ENCODE measurements at regions not wholly inside any gene's neighbourhood (a gene's known extent, or its start where the extent isn't known, plus 50 kb on each side); places are given as distances from the start of the nearest gene placed in this dataset.

GRCh38 chr11:26847977-26848376 lies 126.1 kb upstream of the SLC5A12 start:
- Histone ChIP-seq H3K4me3 (ENCODE audit: low read depth in 1 of 2, low read length in 2 of 2) (no peak overlapping the region), H3K27me3 (ENCODE audit: control insufficient read depth in 1 of 2, insufficient read depth in 2 of 2, low read length in 2 of 2) (no peaks in the 10 kb centered on the region), H3K9me3 (ENCODE audit: control insufficient read depth in 2 of 2, insufficient read depth in 1 of 2, low read depth in 1 of 2, low read length in 1 of 2) (no peaks in the 10 kb centered on the region), H3K36me3 (ENCODE audit: control insufficient read depth in 2 of 2, insufficient read depth in 2 of 2, low read length in 1 of 2) (no peaks in the 10 kb centered on the region), H3K4me1 (ENCODE audit: control insufficient read depth in 2 of 2, insufficient read depth in 2 of 2, low read length in 1 of 2) (no peaks in the 10 kb centered on the region), H3K27ac (ENCODE audit: low read depth in 2 of 2, low read length in 1 of 2) (no peak overlapping the region)
- 44 to 45% methylated on average over 1 of the region's 1 CpG for WGBS, 2 donors

- Histone ChIP-seq H3K27ac (ENCODE audit: low read depth in 2 of 2, low read length in 1 of 2) (no peak overlapping the region), H3K27me3 (ENCODE audit: control insufficient read depth in 1 of 2, insufficient read depth in 2 of 2, low read length in 2 of 2) (no peaks in the 10 kb centered on the region), H3K9me3 (ENCODE audit: control insufficient read depth in 2 of 2, insufficient read depth in 1 of 2, low read depth in 1 of 2, low read length in 1 of 2) (no peaks in the 10 kb centered on the region), H3K4me1 (ENCODE audit: control insufficient read depth in 2 of 2, insufficient read depth in 2 of 2, low read length in 1 of 2) (no peaks in the 10 kb centered on the region), H3K4me3 (ENCODE audit: low read depth in 1 of 2, low read length in 2 of 2) (no peak overlapping the region), H3K36me3 (ENCODE audit: control insufficient read depth in 2 of 2, insufficient read depth in 2 of 2, low read length in 1 of 2) (no peaks in the 10 kb centered on the region)
- 20 to 29% methylated on average over 5 of the region's 5 CpGs for WGBS, 2 donors
These were observed 127.2 kb upstream of the SLC5A12 start for GRCh38 chr11:26849036-26849435.

GRCh38 chr11:26851291-26851690 lies 129.4 kb upstream of the SLC5A12 start:
- H3K4me1 ChIP-seq (ENCODE audit: control insufficient read depth in 2 of 2, insufficient read depth in 2 of 2, low read length in 1 of 2): no peaks in the 10 kb centered on the region
- 85 to 92% methylated on average over 3 of the region's 3 CpGs for WGBS, 2 donors
- H3K9me3 ChIP-seq (ENCODE audit: control insufficient read depth in 2 of 2, insufficient read depth in 1 of 2, low read depth in 1 of 2, low read length in 1 of 2): no peaks in the 10 kb centered on the region
- no peak overlapping the region for H3K27ac ChIP-seq (ENCODE audit: low read depth in 2 of 2, low read length in 1 of 2)
- H3K4me3 ChIP-seq (ENCODE audit: low read depth in 1 of 2, low read length in 2 of 2): no peak overlapping the region
- H3K36me3 ChIP-seq (ENCODE audit: control insufficient read depth in 2 of 2, insufficient read depth in 2 of 2, low read length in 1 of 2): no peaks in the 10 kb centered on the region
- no peaks in the 10 kb centered on the region for H3K27me3 ChIP-seq (ENCODE audit: control insufficient read depth in 1 of 2, insufficient read depth in 2 of 2, low read length in 2 of 2)

GRCh38 chr11:26851696-26852095 lies 129.8 kb upstream of the SLC5A12 start:
- WGBS, 2 donors: 95% methylated on average over 4 of the region's 4 CpGs
- Histone ChIP-seq H3K27ac (ENCODE audit: low read depth in 2 of 2, low read length in 1 of 2) (no peak overlapping the region), H3K27me3 (ENCODE audit: control insufficient read depth in 1 of 2, insufficient read depth in 2 of 2, low read length in 2 of 2) (no peaks in the 10 kb centered on the region), H3K4me1 (ENCODE audit: control insufficient read depth in 2 of 2, insufficient read depth in 2 of 2, low read length in 1 of 2) (no peaks in the 10 kb centered on the region), H3K4me3 (ENCODE audit: low read depth in 1 of 2, low read length in 2 of 2) (no peak overlapping the region), H3K36me3 (ENCODE audit: control insufficient read depth in 2 of 2, insufficient read depth in 2 of 2, low read length in 1 of 2) (no peaks in the 10 kb centered on the region), H3K9me3 (ENCODE audit: control insufficient read depth in 2 of 2, insufficient read depth in 1 of 2, low read depth in 1 of 2, low read length in 1 of 2) (no peaks in the 10 kb centered on the region)

GRCh38 chr11:26858098-26858497 lies 135.8 kb upstream of the FIBIN start:
- Histone ChIP-seq H3K27ac (ENCODE audit: low read depth in 2 of 2, low read length in 1 of 2) (no peak overlapping the region), H3K9me3 (ENCODE audit: control insufficient read depth in 2 of 2, insufficient read depth in 1 of 2, low read depth in 1 of 2, low read length in 1 of 2) (no peaks in the 10 kb centered on the region), H3K36me3 (ENCODE audit: control insufficient read depth in 2 of 2, insufficient read depth in 2 of 2, low read length in 1 of 2) (no peaks in the 10 kb centered on the region), H3K4me1 (ENCODE audit: control insufficient read depth in 2 of 2, insufficient read depth in 2 of 2, low read length in 1 of 2) (no peaks in the 10 kb centered on the region), H3K4me3 (ENCODE audit: low read depth in 1 of 2, low read length in 2 of 2) (no peak overlapping the region), H3K27me3 (ENCODE audit: control insufficient read depth in 1 of 2, insufficient read depth in 2 of 2, low read length in 2 of 2) (no peaks in the 10 kb centered on the region)

GRCh38 chr11:26859416-26859815 lies 134.5 kb upstream of the FIBIN start:
- WGBS, 2 donors: 69 to 74% methylated on average over 3 of the region's 3 CpGs
- Histone ChIP-seq H3K36me3 (ENCODE audit: control insufficient read depth in 2 of 2, insufficient read depth in 2 of 2, low read length in 1 of 2) (no peaks in the 10 kb centered on the region), H3K4me1 (ENCODE audit: control insufficient read depth in 2 of 2, insufficient read depth in 2 of 2, low read length in 1 of 2) (no peaks in the 10 kb centered on the region), H3K4me3 (ENCODE audit: low read depth in 1 of 2, low read length in 2 of 2) (no peak overlapping the region), H3K27me3 (ENCODE audit: control insufficient read depth in 1 of 2, insufficient read depth in 2 of 2, low read length in 2 of 2) (no peaks in the 10 kb centered on the region), H3K9me3 (ENCODE audit: control insufficient read depth in 2 of 2, insufficient read depth in 1 of 2, low read depth in 1 of 2, low read length in 1 of 2) (no peaks in the 10 kb centered on the region), H3K27ac (ENCODE audit: low read depth in 2 of 2, low read length in 1 of 2) (no peak overlapping the region)

- Histone ChIP-seq H3K27me3 (ENCODE audit: control insufficient read depth in 1 of 2, insufficient read depth in 2 of 2, low read length in 2 of 2) (no peaks in the 10 kb centered on the region), H3K27ac (ENCODE audit: low read depth in 2 of 2, low read length in 1 of 2) (no peak overlapping the region), H3K36me3 (ENCODE audit: control insufficient read depth in 2 of 2, insufficient read depth in 2 of 2, low read length in 1 of 2) (no peaks in the 10 kb centered on the region), H3K4me1 (ENCODE audit: control insufficient read depth in 2 of 2, insufficient read depth in 2 of 2, low read length in 1 of 2) (no peaks in the 10 kb centered on the region), H3K4me3 (ENCODE audit: low read depth in 1 of 2, low read length in 2 of 2) (no peak overlapping the region), H3K9me3 (ENCODE audit: control insufficient read depth in 2 of 2, insufficient read depth in 1 of 2, low read depth in 1 of 2, low read length in 1 of 2) (no peaks in the 10 kb centered on the region)
- WGBS, 2 donors: 81 to 83% methylated on average over 7 of the region's 7 CpGs
These were observed 133.7 kb upstream of the FIBIN start for GRCh38 chr11:26860091-26860780.

GRCh38 chr11:26860895-26861294 lies 133.0 kb upstream of the FIBIN start:
- H3K36me3 ChIP-seq (ENCODE audit: control insufficient read depth in 2 of 2, insufficient read depth in 2 of 2, low read length in 1 of 2): no peaks in the 10 kb centered on the region
- no peaks in the 10 kb centered on the region for H3K27me3 ChIP-seq (ENCODE audit: control insufficient read depth in 1 of 2, insufficient read depth in 2 of 2, low read length in 2 of 2)
- no peak overlapping the region for H3K4me3 ChIP-seq (ENCODE audit: low read depth in 1 of 2, low read length in 2 of 2)
- WGBS, 2 donors: 77 to 89% methylated on average over 1 of the region's 1 CpG
- H3K27ac ChIP-seq (ENCODE audit: low read depth in 2 of 2, low read length in 1 of 2): no peak overlapping the region
- no peaks in the 10 kb centered on the region for H3K4me1 ChIP-seq (ENCODE audit: control insufficient read depth in 2 of 2, insufficient read depth in 2 of 2, low read length in 1 of 2)
- no peaks in the 10 kb centered on the region for H3K9me3 ChIP-seq (ENCODE audit: control insufficient read depth in 2 of 2, insufficient read depth in 1 of 2, low read depth in 1 of 2, low read length in 1 of 2)

GRCh38 chr11:26862801-26863200 lies 131.1 kb upstream of the FIBIN start:
- Histone ChIP-seq H3K4me3 (ENCODE audit: low read depth in 1 of 2, low read length in 2 of 2) (no peak overlapping the region), H3K36me3 (ENCODE audit: control insufficient read depth in 2 of 2, insufficient read depth in 2 of 2, low read length in 1 of 2) (no peaks in the 10 kb centered on the region), H3K9me3 (ENCODE audit: control insufficient read depth in 2 of 2, insufficient read depth in 1 of 2, low read depth in 1 of 2, low read length in 1 of 2) (no peaks in the 10 kb centered on the region), H3K27me3 (ENCODE audit: control insufficient read depth in 1 of 2, insufficient read depth in 2 of 2, low read length in 2 of 2) (no peaks in the 10 kb centered on the region), H3K27ac (ENCODE audit: low read depth in 2 of 2, low read length in 1 of 2) (no peak overlapping the region), H3K4me1 (ENCODE audit: control insufficient read depth in 2 of 2, insufficient read depth in 2 of 2, low read length in 1 of 2) (no peaks in the 10 kb centered on the region)

GRCh38 chr11:26865703-26866102 lies 128.2 kb upstream of the FIBIN start:
- no peaks in the 10 kb centered on the region for H3K4me1 ChIP-seq (ENCODE audit: control insufficient read depth in 2 of 2, insufficient read depth in 2 of 2, low read length in 1 of 2)
- 70 to 75% methylated on average over 2 of the region's 2 CpGs for WGBS, 2 donors
- H3K4me3 ChIP-seq (ENCODE audit: low read depth in 1 of 2, low read length in 2 of 2): no peak overlapping the region
- no peaks in the 10 kb centered on the region for H3K9me3 ChIP-seq (ENCODE audit: control insufficient read depth in 2 of 2, insufficient read depth in 1 of 2, low read depth in 1 of 2, low read length in 1 of 2)
- H3K27me3 ChIP-seq (ENCODE audit: control insufficient read depth in 1 of 2, insufficient read depth in 2 of 2, low read length in 2 of 2): no peaks in the 10 kb centered on the region
- H3K36me3 ChIP-seq (ENCODE audit: control insufficient read depth in 2 of 2, insufficient read depth in 2 of 2, low read length in 1 of 2): no peaks in the 10 kb centered on the region
- no peak overlapping the region for H3K27ac ChIP-seq (ENCODE audit: low read depth in 2 of 2, low read length in 1 of 2)
